GM12891 (cell line): ENCODE measurements at regions not wholly inside any gene's neighbourhood (a gene's known extent, or its start where the extent isn't known, plus 50 kb on each side); places are given as distances from the start of the nearest gene placed in this dataset.

Experiments used
- POLR2A ChIP-seq: IDR thresholded peaks from 2 replicates; pipeline ENCODE4 v1.6.1; 2011; ENCODE audit warnings: low read depth, low read length, control low read depth
- POLR2AphosphoS5 ChIP-seq: IDR thresholded peaks from 2 replicates; pipeline ENCODE4 v1.6.1; 2011; ENCODE audit warnings: low read depth, low read length, control low read depth
- POU2F2 ChIP-seq: IDR thresholded peaks from 2 replicates; pipeline ENCODE4 v1.6.1; 2011; ENCODE audit warnings: low read depth, mild to moderate bottlenecking, control low read depth, low read length, moderate library complexity
- SPI1 ChIP-seq: IDR thresholded peaks from 2 replicates; pipeline ENCODE4 v1.6.1; 2011; ENCODE audit warnings: low read depth, low read length, control low read depth
- TAF1 ChIP-seq: IDR thresholded peaks from 2 replicates; pipeline ENCODE4 v1.6.1; 2011; ENCODE audit warnings: low read depth, low read length, control low read depth

DNA sequence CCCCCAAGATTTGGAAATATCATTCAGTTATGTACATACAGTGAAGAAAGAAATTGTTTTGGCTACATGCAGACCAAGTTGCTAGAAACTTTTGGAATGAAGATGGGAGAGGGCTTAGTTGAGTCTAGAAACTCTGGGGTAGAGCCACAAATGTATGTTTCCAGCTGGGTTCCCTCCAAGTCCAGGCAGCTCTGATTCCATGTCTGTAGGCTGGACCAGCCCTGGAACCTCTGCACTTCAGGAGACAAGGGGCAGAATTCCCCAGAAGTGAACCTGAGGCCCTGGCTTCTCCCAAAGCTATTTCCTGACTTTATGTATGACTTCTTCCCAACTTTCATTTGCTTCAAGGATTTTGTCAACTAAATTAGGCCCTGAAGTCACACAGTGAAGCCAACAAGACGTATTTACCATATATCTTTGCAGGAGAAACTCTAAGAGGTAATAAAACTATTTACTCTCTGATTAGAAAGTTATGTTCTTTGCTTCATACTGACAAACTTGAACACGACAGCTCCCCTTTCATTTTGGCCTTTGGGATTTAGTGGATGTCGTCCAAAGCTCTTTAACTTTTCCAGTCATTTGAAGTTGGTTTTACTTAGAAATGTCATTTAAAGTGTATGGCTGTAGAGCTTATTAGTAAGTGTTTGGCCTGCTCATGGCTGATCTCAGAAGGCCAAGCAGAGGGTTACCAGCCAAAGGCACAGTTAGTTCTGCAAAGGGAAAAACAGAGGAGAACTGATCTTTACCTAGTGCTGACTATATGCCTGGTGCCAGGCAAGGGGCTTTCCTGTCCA is 152.0 kb upstream of the SLC28A3 start:
- no peak for TF ChIP-seq POLR2A
- TF ChIP-seq POLR2AphosphoS5: no peak
- no peak for TF ChIP-seq TAF1
- no peak for TF ChIP-seq SPI1
- TF ChIP-seq POU2F2: no peak
